ENCODE measurements at regions not wholly inside any gene's neighbourhood (a gene's known extent, or its start where the extent isn't known, plus 50 kb on each side); places are given as distances from the start of the nearest gene placed in this dataset.

- TF ChIP-seq, protein P1, sequence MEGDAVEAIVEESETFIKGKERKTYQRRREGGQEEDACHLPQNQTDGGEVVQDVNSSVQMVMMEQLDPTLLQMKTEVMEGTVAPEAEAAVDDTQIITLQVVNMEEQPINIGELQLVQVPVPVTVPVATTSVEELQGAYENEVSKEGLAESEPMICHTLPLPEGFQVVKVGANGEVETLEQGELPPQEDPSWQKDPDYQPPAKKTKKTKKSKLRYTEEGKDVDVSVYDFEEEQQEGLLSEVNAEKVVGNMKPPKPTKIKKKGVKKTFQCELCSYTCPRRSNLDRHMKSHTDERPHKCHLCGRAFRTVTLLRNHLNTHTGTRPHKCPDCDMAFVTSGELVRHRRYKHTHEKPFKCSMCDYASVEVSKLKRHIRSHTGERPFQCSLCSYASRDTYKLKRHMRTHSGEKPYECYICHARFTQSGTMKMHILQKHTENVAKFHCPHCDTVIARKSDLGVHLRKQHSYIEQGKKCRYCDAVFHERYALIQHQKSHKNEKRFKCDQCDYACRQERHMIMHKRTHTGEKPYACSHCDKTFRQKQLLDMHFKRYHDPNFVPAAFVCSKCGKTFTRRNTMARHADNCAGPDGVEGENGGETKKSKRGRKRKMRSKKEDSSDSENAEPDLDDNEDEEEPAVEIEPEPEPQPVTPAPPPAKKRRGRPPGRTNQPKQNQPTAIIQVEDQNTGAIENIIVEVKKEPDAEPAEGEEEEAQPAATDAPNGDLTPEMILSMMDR (IDR thresholded peaks at IDR 0.05), result no peak
- TF ChIP-seq EP300 (IDR thresholded peaks at IDR 0.05), result no peak
These were observed 142.4 kb downstream of the C9orf152 start for GRCh38 chr9:110065532-110065931.
